Activated CD8-positive, alpha-beta T cell treated with anti-CD3 and anti-CD28 coated beads for 36 hours (primary cell): ENCODE measurements at regions not wholly inside any gene's neighbourhood (a gene's known extent, or its start where the extent isn't known, plus 50 kb on each side); places are given as distances from the start of the nearest gene placed in this dataset.

Experiments
- ATAC-seq: fragments of 200-7000 bp; cut with Tn5 transposase; one replicate; pipeline ENCODE4 v1.10.0; 2021; ENCODE audit warnings: mild to moderate bottlenecking, moderate library complexity
- CTCF ChIA-PET: fragments of 350-600 bp; sonication (Branson Sonifier 250); formaldehyde crosslinking; loops from one replicate; lab custom pipeline; 2021; ENCODE audit warnings: antibody characterized with exemption; lab: Charles Lee
- POLR2A ChIA-PET: fragments of 350-600 bp; sonication (Branson Sonifier 250); formaldehyde crosslinking; loops from one replicate; lab custom pipeline; 2021; ENCODE audit warnings: antibody characterized with exemption; lab: Charles Lee
- DNase-seq: peaks from one replicate; pipeline ENCODE4 v3.0.0-alpha.2; 2020
- H3K27ac Mint-ChIP-seq: one replicate; pipeline ENCODE4 v1.8.0; 2021; ENCODE audit warnings: mild to moderate bottlenecking, mixed read lengths
- H3K27me3 Mint-ChIP-seq: one replicate; pipeline ENCODE4 v1.8.0; 2021; ENCODE audit warnings: mixed read lengths
- H3K36me3 Mint-ChIP-seq: one replicate; pipeline ENCODE4 v1.8.0; 2021; ENCODE audit warnings: low read depth, mixed read lengths
- H3K4me1 Mint-ChIP-seq: one replicate; pipeline ENCODE4 v1.8.0; 2021; ENCODE audit warnings: low read depth, mixed read lengths
- H3K4me3 Mint-ChIP-seq: one replicate; pipeline ENCODE4 v1.8.0; 2021; ENCODE audit warnings: mild to moderate bottlenecking, moderate library complexity, mixed read lengths
- H3K9me3 Mint-ChIP-seq: one replicate; pipeline ENCODE4 v1.8.0; 2021; ENCODE audit warnings: mixed read lengths
- intact Hi-C: fragments of 100-400 bp; cut with micrococcal nuclease; formaldehyde crosslinking; loops from one replicate; pipeline ENCODE4 v1.10.0; 2022
- TF ChIP-seq, protein P1 (sequence below): fragments of 200-600 bp; IDR thresholded peaks from one replicate; pipeline ENCODE4 v1.8.0; 2022; ENCODE audit warnings: antibody characterized with exemption, mild to moderate bottlenecking

DNA sequence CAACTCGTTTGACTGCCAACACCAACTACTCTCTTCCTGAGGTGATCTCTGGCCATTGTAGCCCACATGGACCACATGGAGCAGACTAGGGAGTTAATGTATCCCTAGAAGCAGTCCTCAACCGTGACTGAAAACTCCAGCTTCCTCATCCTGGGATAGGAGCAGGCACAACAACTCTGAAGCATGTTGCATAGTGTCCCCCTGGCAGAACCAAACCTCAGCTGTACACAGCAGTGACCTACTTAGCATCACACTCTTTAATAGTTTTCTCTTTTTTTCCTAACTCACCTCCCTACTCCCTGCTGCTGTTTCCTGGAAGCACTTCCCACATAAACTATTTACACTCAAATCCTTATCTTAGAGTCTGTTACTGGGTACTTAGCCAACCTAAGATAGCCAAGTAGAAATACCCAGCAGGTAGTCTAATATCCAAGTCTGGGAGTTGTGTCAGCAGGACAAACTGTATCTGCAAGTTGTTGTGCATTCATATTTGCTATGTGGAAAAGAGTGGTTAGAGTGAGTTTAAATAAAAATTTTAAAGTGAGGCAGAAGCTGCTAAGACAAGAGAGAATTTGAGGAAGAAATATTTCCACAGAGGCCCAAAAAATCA, 228.8 kb downstream of the LTN1 start:
- Mint-ChIP-seq H3K9me3 (peaks cover 9% of the 10 kb centered on the region), H3K27me3 (no peaks in the 10 kb centered on the region), H3K36me3 (peaks cover 13% of the 10 kb centered on the region), H3K4me1 (peaks cover 16% of the 10 kb centered on the region), H3K4me3 (no peak overlapping the region), H3K27ac (no peak overlapping the region)
- ATAC-seq (no peak), DNase-seq (no peak)
- CTCF ChIA-PET: interaction anchor here (1.5 to 6.3 kb wide), 2 partner anchors 12 to 19 kb away, joined by 4 to 37 read pairs; no protein-coding TSS in a partner anchor
- POLR2A ChIA-PET: no interaction called here
- intact Hi-C loops: no loop called here
- TF ChIP-seq, protein P1, sequence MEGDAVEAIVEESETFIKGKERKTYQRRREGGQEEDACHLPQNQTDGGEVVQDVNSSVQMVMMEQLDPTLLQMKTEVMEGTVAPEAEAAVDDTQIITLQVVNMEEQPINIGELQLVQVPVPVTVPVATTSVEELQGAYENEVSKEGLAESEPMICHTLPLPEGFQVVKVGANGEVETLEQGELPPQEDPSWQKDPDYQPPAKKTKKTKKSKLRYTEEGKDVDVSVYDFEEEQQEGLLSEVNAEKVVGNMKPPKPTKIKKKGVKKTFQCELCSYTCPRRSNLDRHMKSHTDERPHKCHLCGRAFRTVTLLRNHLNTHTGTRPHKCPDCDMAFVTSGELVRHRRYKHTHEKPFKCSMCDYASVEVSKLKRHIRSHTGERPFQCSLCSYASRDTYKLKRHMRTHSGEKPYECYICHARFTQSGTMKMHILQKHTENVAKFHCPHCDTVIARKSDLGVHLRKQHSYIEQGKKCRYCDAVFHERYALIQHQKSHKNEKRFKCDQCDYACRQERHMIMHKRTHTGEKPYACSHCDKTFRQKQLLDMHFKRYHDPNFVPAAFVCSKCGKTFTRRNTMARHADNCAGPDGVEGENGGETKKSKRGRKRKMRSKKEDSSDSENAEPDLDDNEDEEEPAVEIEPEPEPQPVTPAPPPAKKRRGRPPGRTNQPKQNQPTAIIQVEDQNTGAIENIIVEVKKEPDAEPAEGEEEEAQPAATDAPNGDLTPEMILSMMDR: no peak

DNA sequence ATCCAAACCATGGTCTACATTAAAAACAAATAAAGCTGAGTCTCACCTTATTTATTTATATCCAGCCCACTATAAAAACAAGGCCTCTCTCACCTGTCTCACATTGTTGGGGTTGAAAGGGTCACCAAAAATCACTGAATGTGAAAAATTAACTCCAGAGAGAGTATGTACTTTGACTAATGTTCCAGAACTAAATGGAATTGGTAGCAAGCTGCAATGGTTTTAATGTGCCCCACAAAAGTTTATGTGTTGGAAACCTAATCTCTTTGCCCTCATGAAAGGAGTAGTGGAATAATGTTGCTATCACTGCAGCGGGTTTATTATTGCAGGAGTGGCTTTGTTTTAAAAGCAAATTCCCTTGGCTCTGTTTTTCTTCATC, 230.3 kb downstream of the LTN1 start:
- CTCF ChIA-PET: interaction anchor here (1.0 to 6.3 kb wide), 2 partner anchors 17 to 214 kb away, joined by 3 to 37 read pairs; no protein-coding TSS in a partner anchor
- TF ChIP-seq, protein P1: no peak
- Mint-ChIP-seq H3K36me3 (peaks cover 13% of the 10 kb centered on the region), H3K27me3 (no peaks in the 10 kb centered on the region), H3K9me3 (peaks cover 9% of the 10 kb centered on the region), H3K27ac (no peak overlapping the region), H3K4me1 (peaks cover 3% of the 10 kb centered on the region), H3K4me3 (no peak overlapping the region)
- POLR2A ChIA-PET: no interaction called here
- ATAC-seq (no peak), DNase-seq (no peak)
- intact Hi-C loops: no loop called here

DNA sequence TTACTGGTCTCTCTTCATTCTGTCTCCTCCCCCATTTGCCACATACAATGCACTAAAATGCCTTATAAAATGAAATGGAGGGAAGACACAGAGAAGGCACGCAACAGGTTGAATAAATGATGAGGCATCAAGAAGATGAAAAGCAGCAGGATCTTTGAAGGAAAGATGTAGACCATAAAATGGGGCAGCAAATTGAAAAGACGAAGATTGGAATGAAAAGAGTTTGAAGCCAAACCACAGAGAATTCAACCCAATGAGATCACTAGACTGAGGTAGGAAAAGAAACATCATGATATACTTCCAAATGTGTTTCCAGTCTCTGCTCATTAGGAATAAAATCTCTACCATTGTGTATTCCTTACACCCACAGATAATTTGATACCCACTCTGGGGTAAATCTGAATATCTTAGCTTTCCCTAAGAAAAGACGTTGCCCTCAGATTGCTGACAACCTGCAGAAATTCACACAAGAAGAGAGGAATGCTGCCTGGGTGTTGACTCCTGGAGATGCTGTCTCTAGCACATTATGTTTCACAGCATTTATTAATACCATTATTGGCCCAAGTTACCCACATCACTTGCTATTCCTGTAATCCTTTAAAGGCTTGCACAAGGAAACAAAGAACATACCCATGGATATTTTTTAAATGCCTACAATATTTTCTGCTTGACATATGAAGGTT, 230.9 kb downstream of the LTN1 start:
- ATAC-seq (no peak), DNase-seq (no peak)
- ChIA-PET CTCF (interaction anchor here (6.3 kb wide), 1 partner anchor 16 kb away, joined by 37 read pairs; no protein-coding TSS in a partner anchor), POLR2A (interaction anchor here (0.6 kb wide), 1 partner anchor 756 kb away, joined by 3 read pairs; no protein-coding TSS in a partner anchor)
- H3K27me3 Mint-ChIP-seq: no peaks in the 10 kb centered on the region
- H3K36me3 Mint-ChIP-seq: peaks cover 9% of the 10 kb centered on the region
- no peak overlapping the region for H3K27ac Mint-ChIP-seq
- intact Hi-C loops: no loop called here
- H3K4me3 Mint-ChIP-seq: no peak overlapping the region
- peaks cover 6% of the 10 kb centered on the region for H3K9me3 Mint-ChIP-seq
- TF ChIP-seq, protein P1: no peak
- no peaks in the 10 kb centered on the region for H3K4me1 Mint-ChIP-seq

DNA sequence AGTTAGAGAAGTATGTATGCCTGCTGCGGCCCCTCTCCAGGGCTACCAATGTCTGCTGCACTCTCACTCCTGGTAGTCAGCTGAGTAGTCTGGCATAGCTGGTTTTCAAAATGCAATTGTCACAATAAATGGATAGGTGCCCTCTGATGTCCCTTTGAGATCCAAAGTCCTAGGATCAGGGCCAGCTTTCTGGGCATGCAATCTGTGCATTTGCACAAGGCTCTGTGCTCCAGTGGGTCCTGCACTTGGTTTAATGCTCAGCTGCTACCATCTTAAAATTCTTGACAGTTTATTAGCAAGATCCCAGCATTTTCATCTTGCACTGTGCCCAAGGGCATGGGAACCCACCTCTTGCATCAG, 233.8 kb downstream of the LTN1 start:
- ChIA-PET CTCF (interaction anchor here (0.7 to 5.5 kb wide), 3 partner anchors 9 to 241 kb away, joined by 3 to 39 read pairs (median 3); no protein-coding TSS in a partner anchor), POLR2A (interaction anchor here (0.8 kb wide), 2 partner anchors 13 to 338 kb away, joined by 3 read pairs; no protein-coding TSS in a partner anchor)
- intact Hi-C loops: loop anchor here (10.0 kb wide), 1 partner anchor 186 kb away; no protein-coding TSS in a partner anchor
- H3K27ac Mint-ChIP-seq: no peak overlapping the region
- H3K36me3 Mint-ChIP-seq: no peaks in the 10 kb centered on the region
- no peak for ATAC-seq
- TF ChIP-seq, protein P1: no peak
- DNase-seq: no peak
- no peak overlapping the region for H3K4me3 Mint-ChIP-seq
- H3K9me3 Mint-ChIP-seq: no peaks in the 10 kb centered on the region
- H3K4me1 Mint-ChIP-seq: no peaks in the 10 kb centered on the region
- H3K27me3 Mint-ChIP-seq: no peaks in the 10 kb centered on the region
